H1 (cell line): ENCODE measurements at regions not wholly inside any gene's neighbourhood (a gene's known extent, or its start where the extent isn't known, plus 50 kb on each side); places are given as distances from the start of the nearest gene placed in this dataset.

Source experiments
- CTCF ChIA-PET: fragments of 300-600 bp; sonication (Branson Sonifier 250); formaldehyde crosslinking; loops from one replicate; lab custom pipeline; 2021; ENCODE audit not compliant: partially characterized antibody; lab: Charles Lee
- POLR2A ChIA-PET: fragments of 300-600 bp; sonication (Branson Sonifier 250); formaldehyde crosslinking; loops from one replicate; lab custom pipeline; 2021; ENCODE audit warnings: inconsistent platforms; ENCODE audit not compliant: partially characterized antibody; lab: Charles Lee
- DNase-seq, 2 experiments: peaks; one replicate each; pipeline versions ENCODE4 v3.0.0 to v3.0.0-alpha.2; 2010 to 2022; ENCODE audit warnings: low spot score in 2 of 2, low read depth in 1 of 2, mixed read lengths in 1 of 2
- FAIRE-seq: peaks from 2 replicates; lab custom pipeline; 2011; peaks lifted over from hg19 to GRCh38; lab: Jason Lieb, UNC
- H2AFZ ChIP-seq: 2 replicates; pipeline ENCODE4 v1.8.1; 2012; ENCODE audit warnings: low read length, inconsistent platforms
- H2AK5ac ChIP-seq: 2 replicates; pipeline ENCODE4 v1.6.1; 2013; ENCODE audit warnings: low read depth, low read length
- H2BK120ac ChIP-seq: replicated peaks from 2 replicates; pipeline ENCODE3; 2013; ENCODE audit warnings: low read depth, low read length, inconsistent platforms
- H2BK12ac ChIP-seq: 2 replicates; pipeline ENCODE4 v1.6.1; 2013; ENCODE audit warnings: low read depth, low read length
- H2BK15ac ChIP-seq: 2 replicates; pipeline ENCODE4 v1.6.1; 2013; ENCODE audit warnings: low read length
- H2BK20ac ChIP-seq: 2 replicates; pipeline ENCODE4 v1.6.1; 2013; ENCODE audit warnings: low read length
- H2BK5ac ChIP-seq: 2 replicates; pipeline ENCODE4 v1.6.1; 2013; ENCODE audit warnings: low read depth, low read length
- H3K14ac ChIP-seq: 2 replicates; pipeline ENCODE4 v1.6.1; 2013; ENCODE audit warnings: inconsistent platforms; ENCODE audit not compliant: insufficient read length
- H3K18ac ChIP-seq: 2 replicates; pipeline ENCODE4 v1.6.1; 2013; ENCODE audit warnings: low read length; ENCODE audit errors: extremely low read depth
- H3K23ac ChIP-seq: 2 replicates; pipeline ENCODE4 v1.6.1; 2013; ENCODE audit warnings: inconsistent platforms; ENCODE audit not compliant: insufficient read length
- H3K23me2 ChIP-seq: 2 replicates; pipeline ENCODE4 v1.6.1; 2013; ENCODE audit warnings: low read depth, low read length
- H3K27ac ChIP-seq: 2 replicates; pipeline ENCODE4 v1.6.1; 2011; ENCODE audit warnings: low read depth, low read length, inconsistent platforms
- H3K27me3 ChIP-seq, 4 experiments: replicated peaks in 1 of 4; 1 replicate in 1 of 4; 2 replicates in 3 of 4; pipeline versions ENCODE4 v1.6.1 to v1.8.1; 2011 to 2013; ENCODE audit warnings: low read length in 3 of 4, mild to moderate bottlenecking in 3 of 4, inconsistent platforms in 2 of 4, mixed read lengths in 2 of 4, moderate library complexity in 1 of 4; ENCODE audit not compliant: control insufficient read depth in 3 of 4, insufficient read depth in 3 of 4; ENCODE audit errors: extremely low read depth in 1 of 4
- H3K36me3 ChIP-seq, 4 experiments: 2 replicates each; pipeline versions ENCODE4 v1.6.1 to v1.8.1; 2011 to 2013; ENCODE audit warnings: mild to moderate bottlenecking in 4 of 4, low read length in 3 of 4, moderate library complexity in 2 of 4, control low read depth in 1 of 4, inconsistent platforms in 1 of 4; ENCODE audit not compliant: insufficient read depth in 4 of 4, control insufficient read depth in 2 of 4
- H3K4ac ChIP-seq: replicated peaks from 2 replicates; pipeline ENCODE3; 2013; ENCODE audit warnings: low read length, low read depth, mixed read lengths, inconsistent platforms; ENCODE audit not compliant: insufficient read length
- H3K4me1 ChIP-seq, 4 experiments: replicated peaks in 1 of 4; 1 replicate in 1 of 4; 2 replicates in 3 of 4; pipeline versions ENCODE4 v1.6.1 to v1.8.1; 2011 to 2013; ENCODE audit warnings: low read length in 3 of 4, inconsistent platforms in 2 of 4, mixed read lengths in 1 of 4; ENCODE audit not compliant: insufficient read depth in 4 of 4, control insufficient read depth in 3 of 4
- H3K4me2 ChIP-seq, 2 experiments: 2 replicates each; pipeline versions ENCODE4 v1.6.1 to v1.8.1; 2011 to 2013; ENCODE audit warnings: low read depth in 2 of 2, low read length in 2 of 2, control low read depth in 1 of 2, inconsistent platforms in 1 of 2, mild to moderate bottlenecking in 1 of 2; ENCODE audit not compliant: insufficient read depth in 1 of 2
- H3K4me3 ChIP-seq, 4 experiments: fragments of 200-600, 300-600 bp in 1 of 4; sonication (generic), shearing (Covaris generic), sonication (Bioruptor Twin) in 1 of 4; 2 replicates each; pipeline versions ENCODE4 v1.5.1 to v1.8.1; 2011 to 2016; ENCODE audit warnings: low read length in 4 of 4, low read depth in 3 of 4, control low read depth in 2 of 4, inconsistent platforms in 2 of 4, mild to moderate bottlenecking in 2 of 4, mixed read lengths in 1 of 4, moderate library complexity in 1 of 4; ENCODE audit not compliant: insufficient read depth in 2 of 4; ENCODE audit errors: extremely low read depth in 1 of 4
- H3K56ac ChIP-seq: replicated peaks from 2 replicates; pipeline ENCODE3; 2013; ENCODE audit warnings: low read depth, mild to moderate bottlenecking, mixed read lengths, low read length, inconsistent platforms; ENCODE audit not compliant: insufficient read length
- H3K79me1 ChIP-seq: 2 replicates; pipeline ENCODE4 v1.6.1; 2013; ENCODE audit warnings: low read depth, low read length, control low read depth
- H3K79me2 ChIP-seq, 2 experiments: 2 replicates each; pipeline versions ENCODE4 v1.6.1 to v1.8.1; 2012 to 2013; ENCODE audit warnings: low read length in 2 of 2, mild to moderate bottlenecking in 2 of 2, inconsistent platforms in 1 of 2; ENCODE audit not compliant: insufficient read depth in 2 of 2, control insufficient read depth in 1 of 2
- H3K9ac ChIP-seq, 4 experiments: replicated peaks in 1 of 4; 1 replicate in 1 of 4; 2 replicates in 3 of 4; pipeline versions ENCODE4 v1.6.1 to v1.8.1; 2011 to 2013; ENCODE audit warnings: low read depth in 3 of 4, low read length in 3 of 4, control low read depth in 2 of 4, mild to moderate bottlenecking in 2 of 4, moderate library complexity in 2 of 4, inconsistent platforms in 1 of 4; ENCODE audit errors: extremely low read depth in 1 of 4
- H3K9me3 ChIP-seq, 2 experiments: 2 replicates each; pipeline versions ENCODE4 v1.6.1 to v1.8.1; 2012 to 2013; ENCODE audit warnings: mild to moderate bottlenecking in 2 of 2, moderate library complexity in 2 of 2, control low read depth in 1 of 2, inconsistent platforms in 1 of 2, low read depth in 1 of 2, low read length in 1 of 2, mixed read lengths in 1 of 2; ENCODE audit not compliant: insufficient read depth in 2 of 2
- H4K20me1 ChIP-seq, 2 experiments: replicated peaks in 1 of 2; 2 replicates each; pipeline versions ENCODE3 to v1.8.1; 2011 to 2013; ENCODE audit warnings: inconsistent platforms in 2 of 2, low read length in 2 of 2, mild to moderate bottlenecking in 1 of 2; ENCODE audit not compliant: insufficient read depth in 2 of 2, control insufficient read depth in 1 of 2
- H4K5ac ChIP-seq: 2 replicates; pipeline ENCODE4 v1.6.1; 2013; ENCODE audit warnings: low read length, low read depth, mixed read lengths, inconsistent platforms; ENCODE audit not compliant: insufficient read length
- H4K8ac ChIP-seq: 2 replicates; pipeline ENCODE4 v1.8.0; 2013; ENCODE audit warnings: mild to moderate bottlenecking, moderate library complexity, low read length, inconsistent platforms; ENCODE audit not compliant: insufficient read depth; ENCODE audit errors: extremely low read depth
- H4K91ac ChIP-seq: replicated peaks from 2 replicates; pipeline ENCODE3; 2013; ENCODE audit warnings: low read length, mixed read lengths, inconsistent platforms; ENCODE audit not compliant: insufficient read length
- KDM1A ChIP-seq: fragments of 200-600, 300-600 bp; sonication (generic); IDR thresholded peaks from 2 replicates; pipeline ENCODE4 v1.7.1; 2016; ENCODE audit warnings: mild to moderate bottlenecking, low read length, borderline replicate concordance
- MAFK ChIP-seq: IDR thresholded peaks from 2 replicates; pipeline ENCODE4 v1.6.1; 2012; ENCODE audit warnings: low read depth, mild to moderate bottlenecking, improper control_type of control experiment, low read length
- RAD21 ChIP-seq, 2 experiments: IDR thresholded peaks in 1 of 2; conservative IDR thresholded peaks in 1 of 2; 2 replicates each; pipeline ENCODE4 v1.6.1; 2011; ENCODE audit warnings: low read depth in 2 of 2, low read length in 2 of 2, improper control_type of control experiment in 1 of 2, inconsistent platforms in 1 of 2, mild to moderate bottlenecking in 1 of 2, moderate library complexity in 1 of 2
- SIRT6 ChIP-seq: IDR thresholded peaks from one replicate; pipeline ENCODE4 v1.7.1; 2012; ENCODE audit warnings: low read length, inconsistent platforms
- SIX5 ChIP-seq: IDR thresholded peaks from 2 replicates; pipeline ENCODE4 v1.6.1; 2011; ENCODE audit warnings: mild to moderate bottlenecking, low read depth, low read length
- SP2 ChIP-seq: IDR thresholded peaks from 2 replicates; pipeline ENCODE4 v1.6.1; 2012; ENCODE audit warnings: mild to moderate bottlenecking, low read length, inconsistent platforms
- SRF ChIP-seq: IDR thresholded peaks from 2 replicates; pipeline ENCODE4 v1.6.1; 2011; ENCODE audit warnings: mild to moderate bottlenecking, low read depth, low read length, moderate library complexity
- TAF1 ChIP-seq: IDR thresholded peaks from 2 replicates; pipeline ENCODE4 v1.6.1; 2011; ENCODE audit warnings: mild to moderate bottlenecking, low read depth, low read length
- TAF7 ChIP-seq: optimal IDR thresholded peaks from 2 replicates; pipeline ENCODE3; 2011; ENCODE audit warnings: low read depth, mild to moderate bottlenecking, inconsistent platforms, low read length, moderate library complexity, borderline replicate concordance
- WGBS, 2 experiments: shearing (Covaris generic) in 1 of 2; methylation state at CpG; one replicate each; pipeline versions ENCODE4 v1.1.6 to v1.1.7; 2013 to 2015; ENCODE audit warnings: low lambda C conversion rate in 2 of 2, mixed read lengths in 2 of 2, inconsistent platforms in 1 of 2, low coverage in 1 of 2, missing lambda C conversion rate in 1 of 2; ENCODE audit not compliant: insufficient replicate concordance in 2 of 2, insufficient coverage in 1 of 2, insufficient read length in 1 of 2; ENCODE audit errors: extremely low coverage in 1 of 2, missing lambda C conversion rate in 1 of 2; 5-methylcytosine and 5-hydroxymethylcytosine counted together
- TF ChIP-seq, protein P1 (sequence below): IDR thresholded peaks from 2 replicates; pipeline ENCODE4 v1.6.1; 2012; ENCODE audit warnings: inconsistent platforms
- TF ChIP-seq, protein P2 (sequence below): IDR thresholded peaks from 2 replicates; pipeline ENCODE4 v1.6.1; 2012; ENCODE audit warnings: low read length, inconsistent platforms

GRCh38 chr1:195934817-195935553 lies 673.3 kb downstream of the KCNT2 start:
- H3K27me3 ChIP-seq, result no peaks in the 10 kb centered on the region
- no peak overlapping the region for H3K23ac ChIP-seq
- H3K27ac ChIP-seq, result no peak overlapping the region
- peak overlapping the region in 1 of 4 experiments; percentile 49; a peak in 1 of 7 replicates for H3K9ac ChIP-seq
- no peak overlapping the region for H2BK12ac ChIP-seq
- ChIA-PET POLR2A (interaction anchor here (1.1 kb wide), 1 partner anchor 200 kb away, joined by 4 read pairs; no protein-coding TSS in a partner anchor), CTCF (interaction anchor here (1.7 kb wide), 1 partner anchor 49 kb away, joined by 6 read pairs; no protein-coding TSS in a partner anchor)
- no peak overlapping the region for H2AK5ac ChIP-seq
- H2BK5ac ChIP-seq, result no peak overlapping the region
- no peak overlapping the region for H2BK120ac ChIP-seq
- H3K23me2 ChIP-seq, result no peaks in the 10 kb centered on the region
- no peak overlapping the region for H3K14ac ChIP-seq
- H4K8ac ChIP-seq, result no peak overlapping the region
- no peak overlapping the region for H4K91ac ChIP-seq
- H3K4me2 ChIP-seq, result no peak overlapping the region
- no peak overlapping the region for H2BK15ac ChIP-seq
- DNase-seq, result no peak
- no peaks in the 10 kb centered on the region for H3K9me3 ChIP-seq
- no peak overlapping the region for H4K5ac ChIP-seq
- no peaks in the 10 kb centered on the region for H3K36me3 ChIP-seq
- no peak overlapping the region for H3K4me3 ChIP-seq
- no peak for FAIRE-seq
- peaks cover 0 to 1% (median 0%) of the 10 kb centered on the region in 4 experiments; a peak in 1 of 7 replicates for H3K4me1 ChIP-seq
- 87% methylated on average over 10 of the region's 10 CpGs; no CpG with 5 or more reads in 1 of the 2 experiments for WGBS, 2 experiments
- no peaks in the 10 kb centered on the region for H3K79me2 ChIP-seq
- H3K18ac ChIP-seq, result no peak overlapping the region
- no peak overlapping the region for H2AFZ ChIP-seq
- H3K56ac ChIP-seq, result no peak overlapping the region
- H3K79me1 ChIP-seq, result no peaks in the 10 kb centered on the region
- H4K20me1 ChIP-seq, result no peaks in the 10 kb centered on the region
- H3K4ac ChIP-seq, result no peak overlapping the region
- no peak overlapping the region for H2BK20ac ChIP-seq
- TF ChIP-seq SRF (no peak), TAF7 (no peak), KDM1A (no peak), SIX5 (no peak), TAF1 (no peak), SP2 (no peak), RAD21 (IDR thresholded peaks at IDR 0.05 in 1 of 2, conservative IDR thresholded peaks at IDR 0.05 in 1 of 2; ENCODE audit: low read depth in 2 of 2, low read length in 2 of 2) (no peak), SIRT6 (no peak), MAFK (no peak)
- TF ChIP-seq, protein P1, sequence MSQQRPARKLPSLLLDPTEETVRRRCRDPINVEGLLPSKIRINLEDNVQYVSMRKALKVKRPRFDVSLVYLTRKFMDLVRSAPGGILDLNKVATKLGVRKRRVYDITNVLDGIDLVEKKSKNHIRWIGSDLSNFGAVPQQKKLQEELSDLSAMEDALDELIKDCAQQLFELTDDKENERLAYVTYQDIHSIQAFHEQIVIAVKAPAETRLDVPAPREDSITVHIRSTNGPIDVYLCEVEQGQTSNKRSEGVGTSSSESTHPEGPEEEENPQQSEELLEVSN, result no peak
- TF ChIP-seq, protein P2, sequence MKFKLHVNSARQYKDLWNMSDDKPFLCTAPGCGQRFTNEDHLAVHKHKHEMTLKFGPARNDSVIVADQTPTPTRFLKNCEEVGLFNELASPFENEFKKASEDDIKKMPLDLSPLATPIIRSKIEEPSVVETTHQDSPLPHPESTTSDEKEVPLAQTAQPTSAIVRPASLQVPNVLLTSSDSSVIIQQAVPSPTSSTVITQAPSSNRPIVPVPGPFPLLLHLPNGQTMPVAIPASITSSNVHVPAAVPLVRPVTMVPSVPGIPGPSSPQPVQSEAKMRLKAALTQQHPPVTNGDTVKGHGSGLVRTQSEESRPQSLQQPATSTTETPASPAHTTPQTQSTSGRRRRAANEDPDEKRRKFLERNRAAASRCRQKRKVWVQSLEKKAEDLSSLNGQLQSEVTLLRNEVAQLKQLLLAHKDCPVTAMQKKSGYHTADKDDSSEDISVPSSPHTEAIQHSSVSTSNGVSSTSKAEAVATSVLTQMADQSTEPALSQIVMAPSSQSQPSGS, result no peak
